NCI-H2081 treated with DMSO at 0.1 percent for 48 hours (cell line): ENCODE measurements at regions not wholly inside any gene's neighbourhood (a gene's known extent, or its start where the extent isn't known, plus 50 kb on each side); places are given as distances from the start of the nearest gene placed in this dataset.

Source experiments
- DNase-seq: peaks from one replicate; lab custom pipeline; 2025; lab: John Stamatoyannopoulos, UW

GRCh38 chr5:158406884-158407823 lies 548.2 kb upstream of the CLINT1 start:
- no peak for DNase-seq

DNA sequence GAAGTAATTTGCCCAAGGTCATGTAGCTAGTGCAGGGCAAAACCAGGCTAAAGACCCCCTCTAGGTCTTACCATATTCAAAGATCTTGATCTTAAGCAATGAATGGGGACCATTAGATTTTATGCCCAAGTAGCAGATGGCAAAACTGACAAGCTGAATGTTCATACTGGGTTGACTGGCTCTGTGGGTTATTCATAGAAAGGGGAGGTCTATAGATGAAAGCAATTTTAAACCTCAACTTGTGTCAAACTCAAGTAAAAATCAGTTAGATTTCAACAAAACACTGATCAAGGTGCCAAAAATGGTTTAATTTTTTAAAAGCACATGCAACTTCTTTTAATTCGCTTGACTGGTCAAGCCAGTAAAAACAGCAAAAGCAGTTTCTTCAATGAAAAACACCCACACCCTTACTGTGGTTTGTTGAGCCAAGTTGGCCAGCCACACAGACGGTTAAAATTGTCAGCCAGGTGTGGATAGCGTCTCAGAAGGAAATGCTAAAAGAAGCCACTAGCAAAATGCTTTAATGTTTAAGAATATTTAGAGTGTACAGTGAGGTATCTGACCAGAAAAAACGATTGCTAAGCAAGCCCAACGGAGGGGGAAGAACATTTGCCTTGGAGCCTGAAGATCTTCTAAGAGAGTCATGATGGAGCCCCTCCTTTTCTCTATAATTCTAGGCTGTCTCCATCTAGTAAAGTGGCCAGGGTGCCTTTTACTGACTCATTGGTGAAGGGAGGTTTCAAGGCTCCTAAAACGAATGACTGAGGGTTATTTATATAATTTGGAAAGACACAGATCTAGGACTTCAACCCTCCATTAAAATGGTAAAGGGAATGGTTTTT lies 539.6 kb upstream of the CLINT1 start:
- DNase-seq, result no peak

- no peak for DNase-seq
These were observed 538.3 kb upstream of the CLINT1 start for GRCh38 chr5:158397278-158397677.

GRCh38 chr5:158394102-158394501 lies 535.2 kb upstream of the CLINT1 start:
- DNase-seq, result no peak

GRCh38 chr5:158393457-158393856 lies 534.5 kb upstream of the CLINT1 start:
- DNase-seq, result no peak

- DNase-seq, result no peak
These were observed 533.8 kb upstream of the CLINT1 start for GRCh38 chr5:158392753-158393152.

GRCh38 chr5:158390577-158390976 lies 531.6 kb upstream of the CLINT1 start:
- DNase-seq, result no peak

GRCh38 chr5:158389786-158390185 lies 530.8 kb upstream of the CLINT1 start:
- no peak for DNase-seq

DNA sequence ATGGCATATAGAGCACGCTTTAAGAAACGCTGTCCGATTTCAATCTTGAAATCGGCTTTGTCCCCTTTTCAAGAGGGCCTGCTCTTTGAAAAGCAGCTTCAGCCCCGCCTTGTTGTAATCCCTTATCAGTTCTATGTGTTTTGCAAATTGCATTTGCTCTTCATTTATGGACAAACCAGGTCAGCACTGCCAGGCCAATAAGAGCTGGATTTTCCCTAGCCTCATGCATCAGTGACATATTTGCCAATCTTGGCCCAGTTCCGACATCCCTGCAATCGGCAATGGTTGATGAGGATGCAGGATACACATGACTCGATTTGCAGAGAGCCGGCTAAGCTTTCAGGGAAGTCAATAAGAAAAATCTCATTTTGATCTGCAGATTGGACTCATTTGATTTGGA lies 529.1 kb upstream of the CLINT1 start:
- DNase-seq, result no peak

DNA sequence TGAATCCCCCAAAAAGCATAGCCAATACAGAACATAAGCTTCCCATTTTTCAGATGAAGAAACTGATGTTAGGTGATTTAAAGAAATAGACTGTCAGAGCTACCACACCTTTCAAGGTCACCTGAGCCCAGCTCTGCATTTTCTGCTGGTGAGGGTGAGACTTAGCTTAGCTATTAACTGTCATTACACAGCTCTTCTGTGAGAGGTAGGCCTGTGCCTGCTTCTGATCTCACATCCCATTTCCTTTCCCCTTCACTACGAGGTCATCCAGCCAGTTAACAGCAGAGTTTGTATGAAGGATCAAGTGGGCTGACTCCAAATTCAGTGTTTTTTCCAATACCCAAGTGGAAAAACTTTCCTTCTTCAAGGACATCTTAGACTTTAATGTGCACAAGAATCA lies 528.6 kb upstream of the CLINT1 start:
- DNase-seq, result no peak

DNA sequence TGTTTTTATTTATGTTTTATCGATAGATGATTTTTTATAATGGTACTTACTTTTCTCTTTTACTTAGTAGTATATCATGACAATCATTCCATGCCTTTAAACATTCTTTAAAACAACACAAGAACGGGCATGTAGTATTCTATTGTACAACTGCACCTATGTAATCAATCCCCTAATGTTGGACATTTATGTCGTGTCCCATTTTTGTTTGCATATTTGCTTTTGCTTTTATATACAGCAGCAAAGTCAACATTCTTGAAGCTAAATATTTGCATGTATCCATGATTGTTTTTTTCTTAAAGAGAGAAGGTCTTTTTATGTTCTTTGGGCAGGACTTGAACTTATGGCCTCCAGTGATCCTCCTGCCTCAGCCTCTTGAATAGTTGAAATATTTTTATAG lies 527.0 kb upstream of the CLINT1 start:
- no peak for DNase-seq

DNA sequence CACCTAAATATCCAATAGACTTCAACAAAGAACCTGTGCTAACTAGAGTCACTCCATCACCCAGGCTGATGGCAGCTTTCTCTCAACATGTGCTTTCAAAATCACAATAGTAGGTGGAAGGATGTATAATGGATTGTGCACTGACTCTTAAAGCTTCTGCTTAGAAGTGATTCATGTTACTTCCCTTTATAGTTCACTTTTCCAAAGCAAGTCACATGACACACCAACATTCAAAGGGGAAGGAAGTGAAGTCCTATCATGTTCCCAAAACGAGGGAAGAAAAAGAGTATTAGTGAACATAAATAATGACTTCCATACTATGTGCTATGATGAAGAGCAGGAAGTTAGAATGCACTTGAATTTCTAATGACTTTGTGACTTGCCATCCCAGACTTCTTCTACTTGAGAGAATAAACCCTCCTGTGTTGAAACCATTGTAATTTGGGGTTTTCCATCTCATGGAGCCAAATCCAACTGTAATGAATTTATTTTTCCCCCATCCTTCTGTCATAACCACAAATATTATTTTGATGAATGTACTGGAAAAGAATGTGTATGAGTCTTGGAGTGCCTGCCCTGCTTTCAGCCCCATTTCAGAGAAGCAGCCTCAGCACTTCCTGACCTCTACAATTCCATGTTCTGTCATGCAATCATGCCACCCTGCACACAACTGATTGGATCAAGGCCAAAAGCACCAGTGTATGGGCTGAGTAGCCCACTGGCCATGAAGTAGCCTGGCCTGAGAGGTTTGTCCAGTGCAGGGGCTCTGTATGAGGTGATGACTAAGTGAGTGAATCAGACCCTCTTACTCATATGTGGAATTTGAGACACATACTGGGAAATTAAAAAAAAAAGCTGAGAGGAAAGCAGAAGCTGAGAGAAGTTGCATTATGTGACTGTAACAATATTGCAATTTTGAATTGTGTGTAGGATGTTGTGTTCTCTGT lies 525.9 kb upstream of the CLINT1 start:
- DNase-seq, result no peak

- no peak for DNase-seq
These were observed 524.5 kb upstream of the CLINT1 start for GRCh38 chr5:158383486-158383885.

DNA sequence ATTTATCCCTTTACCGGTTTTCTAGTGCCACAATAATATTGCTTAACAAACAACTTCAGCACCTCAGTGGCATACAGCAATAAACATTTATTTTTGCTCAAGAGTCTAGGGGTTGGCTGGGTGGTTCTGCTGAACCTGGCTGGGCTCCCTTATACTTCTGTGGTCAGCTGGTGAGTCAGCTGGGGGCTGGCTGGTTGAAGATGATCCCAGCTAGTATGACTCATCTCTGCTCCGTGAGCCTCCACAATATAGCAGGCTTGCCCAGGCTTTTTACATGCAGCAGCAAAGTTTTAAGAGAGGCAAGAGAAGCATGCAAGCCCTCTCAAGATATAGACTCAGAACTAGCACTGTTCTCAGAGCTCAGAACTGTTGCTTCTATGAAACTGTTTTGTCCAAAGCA lies 523.5 kb upstream of the CLINT1 start:
- no peak for DNase-seq

DNA sequence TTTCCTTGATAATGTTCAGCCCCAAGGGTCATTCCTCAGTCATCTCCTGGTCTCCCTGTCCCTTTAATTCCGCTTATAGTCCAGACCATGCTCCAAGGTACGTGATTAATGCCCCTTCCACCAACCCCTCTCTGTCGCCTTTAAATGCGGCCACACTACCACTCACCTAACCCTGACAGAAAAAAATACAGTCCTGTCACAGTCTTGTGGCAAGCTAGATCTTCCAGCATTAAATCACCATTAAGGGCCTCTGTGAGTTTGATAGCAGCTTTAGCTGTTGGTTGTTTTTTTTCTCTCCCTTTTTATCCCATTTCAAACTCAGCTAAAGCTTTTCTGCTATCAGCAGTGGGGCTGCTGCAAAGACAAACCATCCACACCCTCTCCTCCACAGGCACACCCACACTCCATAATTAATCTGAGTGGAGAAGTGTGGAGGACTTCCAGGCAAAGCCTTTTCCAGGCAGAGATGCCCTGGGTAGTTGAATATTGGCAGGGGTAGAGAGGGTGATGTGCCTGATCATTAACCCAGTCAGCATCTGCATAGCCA lies 522.7 kb upstream of the CLINT1 start:
- DNase-seq, result no peak

GRCh38 chr5:158380661-158381060 lies 521.7 kb upstream of the CLINT1 start:
- DNase-seq, result no peak

DNA sequence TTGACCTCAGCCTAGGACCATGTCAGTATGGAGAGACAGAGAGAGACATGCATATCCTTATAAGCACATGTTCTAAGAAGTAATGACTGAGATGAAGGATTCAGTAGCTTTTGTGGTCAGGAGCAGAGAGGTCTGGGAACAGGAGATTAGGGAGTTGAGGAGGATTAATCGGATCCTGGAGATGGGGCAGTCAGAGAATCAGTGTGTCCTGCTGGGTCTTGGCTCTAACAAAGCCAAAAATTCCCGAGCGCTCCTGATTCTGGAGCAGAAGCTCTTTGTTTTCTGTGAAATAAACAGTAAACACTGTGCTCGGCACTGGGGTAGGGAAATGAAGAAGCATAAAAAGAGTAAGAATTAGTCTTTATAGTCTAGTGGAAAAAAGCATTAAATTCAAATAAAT lies 520.0 kb upstream of the CLINT1 start:
- DNase-seq, result no peak

- DNase-seq, result no peak
These were observed 517.7 kb upstream of the CLINT1 start for GRCh38 chr5:158376679-158377078.

DNA sequence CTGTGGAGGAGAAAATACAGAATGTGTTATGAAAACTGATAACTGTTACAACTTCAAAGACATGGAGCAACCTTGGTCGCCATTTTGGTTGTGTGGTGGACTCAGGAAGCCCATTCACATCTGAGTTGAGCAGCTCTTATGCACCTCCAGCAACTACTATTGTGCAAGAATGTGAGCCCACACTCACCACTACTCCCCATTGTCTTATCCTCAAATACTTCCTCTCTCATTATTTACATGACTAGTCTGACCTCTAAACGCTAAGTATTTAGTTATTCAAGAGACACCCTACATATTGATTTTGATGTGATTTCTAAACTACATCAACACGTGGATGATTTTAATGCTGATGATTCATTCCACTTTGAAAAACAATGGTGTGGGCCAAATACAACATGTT lies 516.6 kb upstream of the CLINT1 start:
- no peak for DNase-seq

DNA sequence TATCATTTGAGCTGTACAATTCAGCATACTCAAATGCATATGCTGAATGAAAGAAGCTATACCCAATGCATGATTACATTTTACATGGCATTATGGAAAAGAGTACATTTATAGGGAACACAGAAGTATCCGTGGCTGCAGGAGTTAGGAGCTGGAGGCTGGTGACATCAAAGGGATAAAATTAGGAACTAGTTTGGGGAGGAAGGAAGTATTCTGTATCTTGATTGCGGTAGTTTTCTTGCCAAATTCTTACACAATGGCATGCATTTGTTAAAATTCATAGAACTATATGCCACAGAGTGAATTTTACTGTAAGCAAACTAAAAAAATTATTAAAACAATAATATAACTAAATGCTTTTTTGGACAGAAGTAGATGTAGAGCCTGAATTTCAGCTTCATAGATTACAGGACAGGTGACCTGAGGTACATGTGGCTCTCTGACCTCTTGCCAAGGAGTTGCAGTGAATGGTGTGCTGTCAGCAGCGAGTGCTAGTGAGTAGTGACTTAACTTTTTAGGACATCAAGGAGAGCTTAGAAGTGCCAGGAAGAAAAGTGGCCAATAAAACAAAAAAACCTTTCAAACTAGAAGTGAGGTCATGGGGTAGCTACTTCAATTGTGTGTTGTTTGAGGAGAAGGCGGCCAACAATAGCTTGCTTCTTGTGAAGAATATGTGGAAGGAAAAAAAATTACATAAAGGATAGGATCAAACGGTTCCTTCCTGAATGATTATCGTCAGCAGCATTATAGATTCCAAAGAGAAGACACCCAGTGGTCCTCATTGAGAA lies 514.9 kb upstream of the CLINT1 start:
- DNase-seq, result no peak

GRCh38 chr5:158369241-158369640 lies 510.3 kb upstream of the CLINT1 start:
- no peak for DNase-seq
